ENCODE measurements at regions not wholly inside any gene's neighbourhood (a gene's known extent, or its start where the extent isn't known, plus 50 kb on each side); places are given as distances from the start of the nearest gene placed in this dataset.

GRCh38 chr2:156706576-156706975 lies 270.4 kb downstream of the GPD2 start:
- Histone ChIP-seq H3K9me3 (ENCODE audit: low read length) (no peaks in the 10 kb centered on the region), H3K27me3 (ENCODE audit: control insufficient read depth in 1 of 2, insufficient read depth in 2 of 2, low read length in 2 of 2) (no peaks in the 10 kb centered on the region), H3K4me3 (replicated peaks in 1 of 3; ENCODE audit: insufficient read depth in 1 of 3, low read depth in 2 of 3, low read length in 3 of 3) (no peak overlapping the region), H4K20me1 (ENCODE audit: insufficient read depth, low read length) (no peaks in the 10 kb centered on the region), H3K9ac (ENCODE audit: insufficient read depth, low read depth, low read length) (no peak overlapping the region), H3K79me2 (ENCODE audit: insufficient read depth, low read length) (no peaks in the 10 kb centered on the region), H3K4me2 (ENCODE audit: low read depth, low read length) (no peak overlapping the region), H3K36me3 (replicated peaks in 1 of 2; ENCODE audit: control insufficient read depth in 1 of 2, insufficient read depth in 2 of 2, low read length in 2 of 2) (no peaks in the 10 kb centered on the region), H3K27ac (ENCODE audit: extremely low read length, insufficient read depth, low read length) (no peak overlapping the region), H3K4me1 (ENCODE audit: insufficient read depth, low read length) (no peaks in the 10 kb centered on the region), H2AFZ (ENCODE audit: low read length) (no peak overlapping the region)
- POLR2A ChIA-PET, result no interaction called here
- in situ Hi-C loops (cut with HindIII; ENCODE audit: extremely low pct_ligation_motif_present, low pct_unique_long_range_greater_than_20kb), result no loop called here
- CTCF ChIA-PET (ENCODE audit: low intra/inter-chr PET ratio, low total read pairs), result no interaction called here
- intact Hi-C loops (cut with micrococcal nuclease; ENCODE audit: unreplicated experiment), result no loop called here
- no peak for FAIRE-seq
- no TSS peak for BruUV-seq (replicated peaks)
- 0% methylated on average over 2 of the region's 2 CpGs for WGBS (ENCODE audit: low lambda C conversion rate)
- TF ChIP-seq ATF7 (IDR thresholded peaks at IDR 0.05) (peak; percentile 92), ATF7 (CRISPR knock-in tag; IDR thresholded peaks at IDR 0.05) (no peak), CENPT (CRISPR knock-in tag; IDR thresholded peaks at IDR 0.05; ENCODE audit: low read depth) (no peak), CREB1 (IDR thresholded peaks at IDR 0.05) (peak; percentile 33; the same call in 1 of the 2 replicates), CREB1 (CRISPR knock-in tag; IDR thresholded peaks at IDR 0.05) (no peak)
- no peak for DNase-seq (ENCODE audit: low spot score)
- no peak for ATAC-seq

DNA sequence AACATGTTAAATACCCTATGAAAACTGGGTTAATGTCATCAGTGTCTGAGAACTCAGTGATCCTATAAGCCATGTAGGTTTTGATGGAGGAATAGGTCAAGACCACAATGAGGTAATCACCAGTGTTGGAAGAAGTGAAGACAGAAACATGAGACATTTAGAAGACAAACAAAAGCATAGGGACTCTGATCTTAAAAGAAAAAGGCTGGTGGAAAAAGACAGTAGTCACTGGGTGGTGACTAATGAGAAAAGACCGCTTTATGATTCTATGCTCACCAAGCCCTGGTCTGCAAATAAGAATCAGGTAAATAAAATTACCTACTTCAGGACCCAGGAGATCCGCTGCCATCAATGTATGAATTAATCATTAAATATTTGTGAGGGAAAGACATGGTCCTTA lies 271.9 kb downstream of the GPD2 start:
- Histone ChIP-seq H3K9ac (ENCODE audit: insufficient read depth, low read depth, low read length) (no peak overlapping the region), H3K9me3 (ENCODE audit: low read length) (no peaks in the 10 kb centered on the region), H3K36me3 (replicated peaks in 1 of 2; ENCODE audit: control insufficient read depth in 1 of 2, insufficient read depth in 2 of 2, low read length in 2 of 2) (no peaks in the 10 kb centered on the region), H3K27me3 (ENCODE audit: control insufficient read depth in 1 of 2, insufficient read depth in 2 of 2, low read length in 2 of 2) (no peaks in the 10 kb centered on the region), H3K4me2 (ENCODE audit: low read depth, low read length) (no peak overlapping the region), H3K4me3 (replicated peaks in 1 of 3; ENCODE audit: insufficient read depth in 1 of 3, low read depth in 2 of 3, low read length in 3 of 3) (no peak overlapping the region), H4K20me1 (ENCODE audit: insufficient read depth, low read length) (no peaks in the 10 kb centered on the region), H3K4me1 (ENCODE audit: insufficient read depth, low read length) (no peaks in the 10 kb centered on the region), H2AFZ (ENCODE audit: low read length) (no peak overlapping the region), H3K79me2 (ENCODE audit: insufficient read depth, low read length) (no peaks in the 10 kb centered on the region), H3K27ac (ENCODE audit: extremely low read length, insufficient read depth, low read length) (no peak overlapping the region)
- FAIRE-seq (no peak), DNase-seq (ENCODE audit: low spot score) (no peak), ATAC-seq (no peak)
- no TSS peak for BruUV-seq (replicated peaks)
- ChIA-PET CTCF (ENCODE audit: low intra/inter-chr PET ratio, low total read pairs) (no interaction called here), POLR2A (no interaction called here)
- WGBS (ENCODE audit: low lambda C conversion rate), result 11% methylated on average over 2 of the region's 2 CpGs
- in situ Hi-C loops (cut with HindIII; ENCODE audit: extremely low pct_ligation_motif_present, low pct_unique_long_range_greater_than_20kb), result no loop called here
- intact Hi-C loops (cut with micrococcal nuclease; ENCODE audit: unreplicated experiment), result no loop called here
- TF ChIP-seq SP2 (CRISPR knock-in tag; IDR thresholded peaks at IDR 0.05) (no peak), ZNF615 (CRISPR knock-in tag; IDR thresholded peaks at IDR 0.05; ENCODE audit: borderline replicate concordance) (no peak), SCMH1 (CRISPR knock-in tag; IDR thresholded peaks at IDR 0.05; ENCODE audit: borderline replicate concordance) (no peak), ZNF660 (CRISPR knock-in tag; IDR thresholded peaks at IDR 0.05; ENCODE audit: borderline replicate concordance, low read depth) (no peak), ZGPAT (CRISPR knock-in tag; IDR thresholded peaks at IDR 0.05) (no peak), TOPORS (CRISPR knock-in tag; IDR thresholded peaks at IDR 0.05) (no peak), PITX1 (CRISPR knock-in tag; IDR thresholded peaks at IDR 0.05) (no peak), ETV6 (CRISPR knock-in tag; conservative IDR thresholded peaks at IDR 0.05) (no peak), SRSF9 (IDR thresholded peaks at IDR 0.05; ENCODE audit: borderline replicate concordance, insufficient read depth, low read depth, low read length, poor library complexity, severe bottlenecking) (no peak), ZNF224 (CRISPR knock-in tag; IDR thresholded peaks at IDR 0.05) (no peak), ZNF275 (CRISPR knock-in tag; IDR thresholded peaks at IDR 0.05; ENCODE audit: borderline replicate concordance) (no peak), ZNF180 (CRISPR knock-in tag; IDR thresholded peaks at IDR 0.05; ENCODE audit: borderline replicate concordance, low read depth) (no peak)
- TF ChIP-seq, protein P1, sequence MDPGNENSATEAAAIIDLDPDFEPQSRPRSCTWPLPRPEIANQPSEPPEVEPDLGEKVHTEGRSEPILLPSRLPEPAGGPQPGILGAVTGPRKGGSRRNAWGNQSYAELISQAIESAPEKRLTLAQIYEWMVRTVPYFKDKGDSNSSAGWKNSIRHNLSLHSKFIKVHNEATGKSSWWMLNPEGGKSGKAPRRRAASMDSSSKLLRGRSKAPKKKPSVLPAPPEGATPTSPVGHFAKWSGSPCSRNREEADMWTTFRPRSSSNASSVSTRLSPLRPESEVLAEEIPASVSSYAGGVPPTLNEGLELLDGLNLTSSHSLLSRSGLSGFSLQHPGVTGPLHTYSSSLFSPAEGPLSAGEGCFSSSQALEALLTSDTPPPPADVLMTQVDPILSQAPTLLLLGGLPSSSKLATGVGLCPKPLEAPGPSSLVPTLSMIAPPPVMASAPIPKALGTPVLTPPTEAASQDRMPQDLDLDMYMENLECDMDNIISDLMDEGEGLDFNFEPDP (CRISPR knock-in tag; conservative IDR thresholded peaks at IDR 0.05), result no peak

All from HepG2 (cell line).